ENCODE measurements at regions not wholly inside any gene's neighbourhood (a gene's known extent, or its start where the extent isn't known, plus 50 kb on each side); places are given as distances from the start of the nearest gene placed in this dataset.

DNA sequence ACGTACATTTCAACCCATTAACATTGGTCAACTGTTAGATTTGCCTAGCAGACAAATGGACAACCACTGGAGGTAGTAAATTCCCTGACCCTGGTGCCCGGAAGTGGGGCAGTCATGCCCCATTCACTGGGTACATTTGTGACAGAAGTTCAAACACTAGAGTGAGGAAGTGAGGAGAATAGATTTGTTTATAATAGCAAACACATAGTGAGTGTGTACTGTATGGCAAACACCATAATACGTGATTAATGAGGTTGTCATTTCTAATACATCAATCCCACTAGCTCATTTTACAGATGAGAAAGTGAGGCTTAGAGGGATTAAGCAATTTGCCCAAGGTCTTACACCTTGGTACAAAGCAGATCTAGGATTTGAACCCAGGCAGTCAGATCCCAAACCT is 181.9 kb upstream of the MKLN1 start:
- no peak overlapping the region for H3K9ac ChIP-seq (ENCODE audit: low read length)
- H3K27me3 ChIP-seq (ENCODE audit: insufficient read depth, low read length), result no peaks in the 10 kb centered on the region
- CTCF ChIA-PET, result no interaction called here
- DNase-seq (ENCODE audit: low read depth, low spot score), result no peak
- H3K27ac ChIP-seq (ENCODE audit: low read depth, low read length), result peak overlapping the region; percentile 37; the same call in 1 of the 2 replicates
- TF ChIP-seq TCF7L2 (IDR thresholded peaks at IDR 0.05; ENCODE audit: borderline replicate concordance, extremely low read depth, insufficient read depth, insufficient read length) (no peak), FOSL1 (IDR thresholded peaks at IDR 0.05; ENCODE audit: low read depth) (no peak), RAD21 (IDR thresholded peaks at IDR 0.05; ENCODE audit: low read depth) (no peak), YY1 (IDR thresholded peaks at IDR 0.05; ENCODE audit: extremely low read depth, insufficient replicate concordance, low read depth, low read length) (no peak), SRF (IDR thresholded peaks at IDR 0.05; ENCODE audit: low read depth) (no peak), ZFX (IDR thresholded peaks at IDR 0.05) (no peak), SIN3A (IDR thresholded peaks at IDR 0.05; ENCODE audit: low read depth) (no peak), EZH2 (IDR thresholded peaks at IDR 0.05) (no peak), EGR1 (IDR thresholded peaks at IDR 0.05; ENCODE audit: low read depth) (no peak), ELF1 (IDR thresholded peaks at IDR 0.05; ENCODE audit: borderline replicate concordance, low read depth) (no peak), EZH2phosphoT487 (IDR thresholded peaks at IDR 0.05; ENCODE audit: borderline replicate concordance) (no peak), POLR2AphosphoS5 (IDR thresholded peaks at IDR 0.05; ENCODE audit: low read depth, low read length) (no peak), ZNF274 (IDR thresholded peaks at IDR 0.05; ENCODE audit: low read depth, low read length) (no peak), CBX3 (IDR thresholded peaks at IDR 0.05; ENCODE audit: low read depth) (no peak)
- TF ChIP-seq, protein P1, sequence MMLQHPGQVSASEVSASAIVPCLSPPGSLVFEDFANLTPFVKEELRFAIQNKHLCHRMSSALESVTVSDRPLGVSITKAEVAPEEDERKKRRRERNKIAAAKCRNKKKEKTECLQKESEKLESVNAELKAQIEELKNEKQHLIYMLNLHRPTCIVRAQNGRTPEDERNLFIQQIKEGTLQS (IDR thresholded peaks at IDR 0.05), result no peak
- TF ChIP-seq, protein P2, sequence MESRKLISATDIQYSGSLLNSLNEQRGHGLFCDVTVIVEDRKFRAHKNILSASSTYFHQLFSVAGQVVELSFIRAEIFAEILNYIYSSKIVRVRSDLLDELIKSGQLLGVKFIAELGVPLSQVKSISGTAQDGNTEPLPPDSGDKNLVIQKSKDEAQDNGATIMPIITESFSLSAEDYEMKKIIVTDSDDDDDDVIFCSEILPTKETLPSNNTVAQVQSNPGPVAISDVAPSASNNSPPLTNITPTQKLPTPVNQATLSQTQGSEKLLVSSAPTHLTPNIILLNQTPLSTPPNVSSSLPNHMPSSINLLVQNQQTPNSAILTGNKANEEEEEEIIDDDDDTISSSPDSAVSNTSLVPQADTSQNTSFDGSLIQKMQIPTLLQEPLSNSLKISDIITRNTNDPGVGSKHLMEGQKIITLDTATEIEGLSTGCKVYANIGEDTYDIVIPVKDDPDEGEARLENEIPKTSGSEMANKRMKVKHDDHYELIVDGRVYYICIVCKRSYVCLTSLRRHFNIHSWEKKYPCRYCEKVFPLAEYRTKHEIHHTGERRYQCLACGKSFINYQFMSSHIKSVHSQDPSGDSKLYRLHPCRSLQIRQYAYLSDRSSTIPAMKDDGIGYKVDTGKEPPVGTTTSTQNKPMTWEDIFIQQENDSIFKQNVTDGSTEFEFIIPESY (IDR thresholded peaks at IDR 0.05; ENCODE audit: extremely low read depth, insufficient replicate concordance, low read length), result no peak
- TF ChIP-seq, protein P3, sequence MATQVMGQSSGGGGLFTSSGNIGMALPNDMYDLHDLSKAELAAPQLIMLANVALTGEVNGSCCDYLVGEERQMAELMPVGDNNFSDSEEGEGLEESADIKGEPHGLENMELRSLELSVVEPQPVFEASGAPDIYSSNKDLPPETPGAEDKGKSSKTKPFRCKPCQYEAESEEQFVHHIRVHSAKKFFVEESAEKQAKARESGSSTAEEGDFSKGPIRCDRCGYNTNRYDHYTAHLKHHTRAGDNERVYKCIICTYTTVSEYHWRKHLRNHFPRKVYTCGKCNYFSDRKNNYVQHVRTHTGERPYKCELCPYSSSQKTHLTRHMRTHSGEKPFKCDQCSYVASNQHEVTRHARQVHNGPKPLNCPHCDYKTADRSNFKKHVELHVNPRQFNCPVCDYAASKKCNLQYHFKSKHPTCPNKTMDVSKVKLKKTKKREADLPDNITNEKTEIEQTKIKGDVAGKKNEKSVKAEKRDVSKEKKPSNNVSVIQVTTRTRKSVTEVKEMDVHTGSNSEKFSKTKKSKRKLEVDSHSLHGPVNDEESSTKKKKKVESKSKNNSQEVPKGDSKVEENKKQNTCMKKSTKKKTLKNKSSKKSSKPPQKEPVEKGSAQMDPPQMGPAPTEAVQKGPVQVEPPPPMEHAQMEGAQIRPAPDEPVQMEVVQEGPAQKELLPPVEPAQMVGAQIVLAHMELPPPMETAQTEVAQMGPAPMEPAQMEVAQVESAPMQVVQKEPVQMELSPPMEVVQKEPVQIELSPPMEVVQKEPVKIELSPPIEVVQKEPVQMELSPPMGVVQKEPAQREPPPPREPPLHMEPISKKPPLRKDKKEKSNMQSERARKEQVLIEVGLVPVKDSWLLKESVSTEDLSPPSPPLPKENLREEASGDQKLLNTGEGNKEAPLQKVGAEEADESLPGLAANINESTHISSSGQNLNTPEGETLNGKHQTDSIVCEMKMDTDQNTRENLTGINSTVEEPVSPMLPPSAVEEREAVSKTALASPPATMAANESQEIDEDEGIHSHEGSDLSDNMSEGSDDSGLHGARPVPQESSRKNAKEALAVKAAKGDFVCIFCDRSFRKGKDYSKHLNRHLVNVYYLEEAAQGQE (IDR thresholded peaks at IDR 0.05; ENCODE audit: low read depth), result no peak
- TF ChIP-seq, protein P4, sequence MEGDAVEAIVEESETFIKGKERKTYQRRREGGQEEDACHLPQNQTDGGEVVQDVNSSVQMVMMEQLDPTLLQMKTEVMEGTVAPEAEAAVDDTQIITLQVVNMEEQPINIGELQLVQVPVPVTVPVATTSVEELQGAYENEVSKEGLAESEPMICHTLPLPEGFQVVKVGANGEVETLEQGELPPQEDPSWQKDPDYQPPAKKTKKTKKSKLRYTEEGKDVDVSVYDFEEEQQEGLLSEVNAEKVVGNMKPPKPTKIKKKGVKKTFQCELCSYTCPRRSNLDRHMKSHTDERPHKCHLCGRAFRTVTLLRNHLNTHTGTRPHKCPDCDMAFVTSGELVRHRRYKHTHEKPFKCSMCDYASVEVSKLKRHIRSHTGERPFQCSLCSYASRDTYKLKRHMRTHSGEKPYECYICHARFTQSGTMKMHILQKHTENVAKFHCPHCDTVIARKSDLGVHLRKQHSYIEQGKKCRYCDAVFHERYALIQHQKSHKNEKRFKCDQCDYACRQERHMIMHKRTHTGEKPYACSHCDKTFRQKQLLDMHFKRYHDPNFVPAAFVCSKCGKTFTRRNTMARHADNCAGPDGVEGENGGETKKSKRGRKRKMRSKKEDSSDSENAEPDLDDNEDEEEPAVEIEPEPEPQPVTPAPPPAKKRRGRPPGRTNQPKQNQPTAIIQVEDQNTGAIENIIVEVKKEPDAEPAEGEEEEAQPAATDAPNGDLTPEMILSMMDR (IDR thresholded peaks at IDR 0.05 in 2 of 3, conservative IDR thresholded peaks at IDR 0.05 in 1 of 3; ENCODE audit: borderline replicate concordance in 1 of 3, insufficient read depth in 1 of 3, low read depth in 2 of 3, low read length in 2 of 3), result no peak
- peak; percentile 33; the same call in 1 of the 2 replicates for ATAC-seq
- H3K4me1 ChIP-seq (ENCODE audit: control insufficient read depth in 1 of 2, insufficient read depth in 2 of 2, low read length in 2 of 2), result peaks cover 14 to 23% of the 10 kb centered on the region in 2 experiments
- H3K36me3 ChIP-seq (ENCODE audit: control insufficient read depth in 1 of 2, insufficient read depth in 2 of 2, low read length in 2 of 2), result no peaks in the 10 kb centered on the region
- peak overlapping the region; percentile 88 for H2AFZ ChIP-seq (ENCODE audit: low read depth, low read length, poor library complexity, severe bottlenecking)
- peak overlapping the region; percentile 63 for H3K4me2 ChIP-seq (ENCODE audit: low read length)
- H3K9me2 ChIP-seq (ENCODE audit: insufficient read depth), result no peaks in the 10 kb centered on the region
- peak overlapping the region in 1 of 2 experiments; percentile 13; a peak in 1 of 4 replicates for H3K4me3 ChIP-seq (replicated peaks in 1 of 2; ENCODE audit: low read depth in 1 of 2, low read length in 2 of 2)
- RAD21 ChIA-PET (ENCODE audit: low non-redundant PET in 1 of 2, low total read pairs in 2 of 2, uncharacterized antibody in 2 of 2, unreplicated experiment in 2 of 2), result no interaction called here
- H3K9me3 ChIP-seq (ENCODE audit: control insufficient read depth in 1 of 2, insufficient read depth in 1 of 2, low read depth in 1 of 2, low read length in 2 of 2), result no peaks in the 10 kb centered on the region
- BruUV-seq (replicated peaks), result no TSS peak
- no peaks in the 10 kb centered on the region for H4K20me1 ChIP-seq (ENCODE audit: insufficient read depth)
- POLR2A ChIA-PET, result no interaction called here
- H3K79me2 ChIP-seq (ENCODE audit: insufficient read depth, low read length), result no peaks in the 10 kb centered on the region
- intact Hi-C loops (cut with micrococcal nuclease), result no loop called here
